ENCODE measurements at regions not wholly inside any gene's neighbourhood (a gene's known extent, or its start where the extent isn't known, plus 50 kb on each side); places are given as distances from the start of the nearest gene placed in this dataset.

GRCh38 chr21:23101111-23101510, 2102.9 kb downstream of the NCAM2 start:
- H3F3A ChIP-seq (ENCODE audit: insufficient read depth), result no peaks in the 10 kb centered on the region
- H3K9me2 ChIP-seq (replicated peaks; ENCODE audit: insufficient read depth, low read length), result no peaks in the 10 kb centered on the region
- no peaks in the 10 kb centered on the region for H3K36me3 ChIP-seq (ENCODE audit: low read length)
- no peak overlapping the region for H3K4me3 ChIP-seq (ENCODE audit: insufficient read depth, low read length, poor library complexity, severe bottlenecking)
- no peaks in the 10 kb centered on the region for H4K20me1 ChIP-seq (ENCODE audit: low read depth, low read length)
- H2AFZ ChIP-seq (ENCODE audit: low read depth, low read length, severe bottlenecking), result no peak overlapping the region
- no peak overlapping the region for H3K27ac ChIP-seq (ENCODE audit: low read depth, low read length)
- no peak for TF ChIP-seq EZH2phosphoT487 (conservative IDR thresholded peaks at IDR 0.05; ENCODE audit: low read length)
- TF ChIP-seq, protein P1, sequence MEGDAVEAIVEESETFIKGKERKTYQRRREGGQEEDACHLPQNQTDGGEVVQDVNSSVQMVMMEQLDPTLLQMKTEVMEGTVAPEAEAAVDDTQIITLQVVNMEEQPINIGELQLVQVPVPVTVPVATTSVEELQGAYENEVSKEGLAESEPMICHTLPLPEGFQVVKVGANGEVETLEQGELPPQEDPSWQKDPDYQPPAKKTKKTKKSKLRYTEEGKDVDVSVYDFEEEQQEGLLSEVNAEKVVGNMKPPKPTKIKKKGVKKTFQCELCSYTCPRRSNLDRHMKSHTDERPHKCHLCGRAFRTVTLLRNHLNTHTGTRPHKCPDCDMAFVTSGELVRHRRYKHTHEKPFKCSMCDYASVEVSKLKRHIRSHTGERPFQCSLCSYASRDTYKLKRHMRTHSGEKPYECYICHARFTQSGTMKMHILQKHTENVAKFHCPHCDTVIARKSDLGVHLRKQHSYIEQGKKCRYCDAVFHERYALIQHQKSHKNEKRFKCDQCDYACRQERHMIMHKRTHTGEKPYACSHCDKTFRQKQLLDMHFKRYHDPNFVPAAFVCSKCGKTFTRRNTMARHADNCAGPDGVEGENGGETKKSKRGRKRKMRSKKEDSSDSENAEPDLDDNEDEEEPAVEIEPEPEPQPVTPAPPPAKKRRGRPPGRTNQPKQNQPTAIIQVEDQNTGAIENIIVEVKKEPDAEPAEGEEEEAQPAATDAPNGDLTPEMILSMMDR (IDR thresholded peaks at IDR 0.05; ENCODE audit: insufficient read depth, low read length, poor library complexity, severe bottlenecking), result no peak
- H3K9me3 ChIP-seq (ENCODE audit: insufficient read depth, low read length), result peaks cover 20% of the 10 kb centered on the region; the same call in 1 of the 2 replicates
- no peak overlapping the region for H3K4me2 ChIP-seq (ENCODE audit: low read depth, low read length, poor library complexity, severe bottlenecking)
- H3K79me2 ChIP-seq (ENCODE audit: insufficient read depth, low read length), result no peaks in the 10 kb centered on the region
- H3K27me3 ChIP-seq (ENCODE audit: low read length), result no peaks in the 10 kb centered on the region
- no peak overlapping the region for H3K9ac ChIP-seq (ENCODE audit: low read length)

DNA sequence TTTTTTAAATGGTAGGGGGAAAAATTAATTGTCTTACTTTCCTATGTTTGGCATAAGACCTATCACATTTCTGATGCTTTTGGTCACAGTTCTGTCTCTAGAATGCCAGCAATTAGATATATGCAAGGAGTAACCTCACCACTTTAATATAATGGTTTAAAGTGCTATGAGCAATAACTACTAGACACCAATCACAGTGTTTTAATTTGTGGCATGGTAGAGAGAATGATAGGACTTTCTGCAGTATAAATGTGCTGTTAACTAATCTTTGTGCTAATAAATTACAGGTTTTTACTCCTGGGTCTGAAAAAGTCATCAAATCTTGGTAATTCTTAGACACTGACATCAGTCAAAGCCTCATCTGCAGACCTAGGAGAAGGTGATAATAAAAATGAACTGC, 2110.3 kb downstream of the NCAM2 start:
- no peaks in the 10 kb centered on the region for H3F3A ChIP-seq (ENCODE audit: insufficient read depth)
- H3K27ac ChIP-seq (ENCODE audit: low read depth, low read length), result no peak overlapping the region
- no peak overlapping the region for H3K4me3 ChIP-seq (ENCODE audit: insufficient read depth, low read length, poor library complexity, severe bottlenecking)
- no peak overlapping the region for H2AFZ ChIP-seq (ENCODE audit: low read depth, low read length, severe bottlenecking)
- H3K36me3 ChIP-seq (ENCODE audit: low read length), result no peaks in the 10 kb centered on the region
- H3K9me2 ChIP-seq (replicated peaks; ENCODE audit: insufficient read depth, low read length), result no peaks in the 10 kb centered on the region
- H3K4me2 ChIP-seq (ENCODE audit: low read depth, low read length, poor library complexity, severe bottlenecking), result no peak overlapping the region
- H3K79me2 ChIP-seq (ENCODE audit: insufficient read depth, low read length), result no peaks in the 10 kb centered on the region
- H3K9me3 ChIP-seq (ENCODE audit: insufficient read depth, low read length), result no peaks in the 10 kb centered on the region
- TF ChIP-seq, protein P1 (IDR thresholded peaks at IDR 0.05; ENCODE audit: insufficient read depth, low read length, poor library complexity, severe bottlenecking), result no peak
- TF ChIP-seq EZH2phosphoT487 (conservative IDR thresholded peaks at IDR 0.05; ENCODE audit: low read length), result no peak
- no peaks in the 10 kb centered on the region for H3K27me3 ChIP-seq (ENCODE audit: low read length)
- no peaks in the 10 kb centered on the region for H4K20me1 ChIP-seq (ENCODE audit: low read depth, low read length)
- H3K9ac ChIP-seq (ENCODE audit: low read length), result no peak overlapping the region

GRCh38 chr21:23111070-23111600, 2112.9 kb downstream of the NCAM2 start:
- Histone ChIP-seq H3K4me3 (ENCODE audit: insufficient read depth, low read length, poor library complexity, severe bottlenecking) (no peak overlapping the region), H3K27ac (ENCODE audit: low read depth, low read length) (no peak overlapping the region), H3F3A (ENCODE audit: insufficient read depth) (no peaks in the 10 kb centered on the region), H3K4me2 (ENCODE audit: low read depth, low read length, poor library complexity, severe bottlenecking) (no peak overlapping the region), H2AFZ (ENCODE audit: low read depth, low read length, severe bottlenecking) (peak overlapping the region; percentile 64), H4K20me1 (ENCODE audit: low read depth, low read length) (no peaks in the 10 kb centered on the region), H3K79me2 (ENCODE audit: insufficient read depth, low read length) (no peaks in the 10 kb centered on the region), H3K27me3 (ENCODE audit: low read length) (no peaks in the 10 kb centered on the region), H3K36me3 (ENCODE audit: low read length) (no peaks in the 10 kb centered on the region), H3K9me2 (replicated peaks; ENCODE audit: insufficient read depth, low read length) (no peaks in the 10 kb centered on the region), H3K9ac (ENCODE audit: low read length) (no peak overlapping the region), H3K9me3 (ENCODE audit: insufficient read depth, low read length) (peaks cover 10% of the 10 kb centered on the region; the same call in 1 of the 2 replicates)
- no peak for TF ChIP-seq EZH2phosphoT487 (conservative IDR thresholded peaks at IDR 0.05; ENCODE audit: low read length)
- TF ChIP-seq, protein P1 (IDR thresholded peaks at IDR 0.05; ENCODE audit: insufficient read depth, low read length, poor library complexity, severe bottlenecking), result no peak
